HepG2 (cell line): ENCODE measurements at regions not wholly inside any gene's neighbourhood (a gene's known extent, or its start where the extent isn't known, plus 50 kb on each side); places are given as distances from the start of the nearest gene placed in this dataset.

Experiments
- ATAC-seq: fragments of 200-7000 bp; cut with Tn5 transposase; 3 replicates; pipeline ENCODE4 v1.9.1; 2020; ENCODE audit warnings: mild to moderate bottlenecking, moderate library complexity
- BruUV-seq: library from RNA; stranded (reverse); fragments of 400-500 nt; replicated peaks from 2 replicates; lab custom pipeline; 2021; lab: Mats Ljungman, UMichigan
- CTCF ChIA-PET: fragments of 300-600 bp; formaldehyde crosslinking; extraction: SDS; loops from one replicate; lab custom pipeline; 2021; ENCODE audit warnings: low total read pairs, inconsistent platforms, low intra/inter-chr PET ratio; lab: Yijun Ruan, JAX
- POLR2A ChIA-PET: fragments of 350-600 bp; sonication (Branson Sonifier 250); formaldehyde crosslinking; loops from one replicate; lab custom pipeline; 2020; ENCODE audit warnings: antibody characterized with exemption, inconsistent platforms; lab: Yijun Ruan, JAX
- DNase-seq: peaks from one replicate; pipeline ENCODE4 v3.0.0-alpha.2; 2015; ENCODE audit warnings: low spot score
- FAIRE-seq: peaks from 3 replicates; lab custom pipeline; 2011; peaks lifted over from hg19 to GRCh38; lab: Jason Lieb, UNC
- H2AFZ ChIP-seq: one replicate; pipeline ENCODE4 v1.6.1; 2011; ENCODE audit warnings: low read length, inconsistent platforms
- H3K27ac ChIP-seq: fragments of 300-600 bp; 3 replicates; pipeline ENCODE4 v1.8.0; 2011; ENCODE audit warnings: mixed run types, mild to moderate bottlenecking, mixed read lengths, low read length, inconsistent platforms; ENCODE audit not compliant: insufficient read depth; ENCODE audit errors: extremely low read length
- H3K27me3 ChIP-seq, 2 experiments: fragments of 200-600 bp in 1 of 2; 2 replicates in 1 of 2; 3 replicates in 1 of 2; pipeline versions ENCODE4 v1.6.0 to v1.8.0; 2011; ENCODE audit warnings: low read length in 2 of 2, mild to moderate bottlenecking in 2 of 2, moderate library complexity in 2 of 2, inconsistent platforms in 1 of 2; ENCODE audit not compliant: insufficient read depth in 2 of 2, control insufficient read depth in 1 of 2
- H3K36me3 ChIP-seq, 2 experiments: fragments of 200-600 bp in 1 of 2; replicated peaks in 1 of 2; 2 replicates in 1 of 2; 3 replicates in 1 of 2; pipeline versions ENCODE4 v1.5.1 to v1.8.0; 2011; ENCODE audit warnings: low read length in 2 of 2, inconsistent platforms in 1 of 2; ENCODE audit not compliant: insufficient read depth in 2 of 2, control insufficient read depth in 1 of 2
- H3K4me1 ChIP-seq: 2 replicates; pipeline ENCODE4 v1.5.1; 2012; ENCODE audit warnings: low read length, inconsistent platforms; ENCODE audit not compliant: insufficient read depth
- H3K4me2 ChIP-seq: 2 replicates; pipeline ENCODE4 v1.6.0; 2011; ENCODE audit warnings: low read depth, low read length, inconsistent platforms
- H3K4me3 ChIP-seq, 3 experiments: fragments of 200-600 bp in 1 of 3; sonication (generic), shearing (Covaris generic) in 1 of 3; replicated peaks in 1 of 3; 2 replicates each; pipeline ENCODE4 v1.5.1; 2011 to 2016; ENCODE audit warnings: low read length in 3 of 3, inconsistent platforms in 2 of 3, low read depth in 2 of 3, mild to moderate bottlenecking in 2 of 3, control low read depth in 1 of 3, mixed read lengths in 1 of 3; ENCODE audit not compliant: insufficient read depth in 1 of 3
- H3K79me2 ChIP-seq: one replicate; pipeline ENCODE4 v1.6.1; 2011; ENCODE audit warnings: low read length, inconsistent platforms; ENCODE audit not compliant: insufficient read depth
- H3K9ac ChIP-seq: 2 replicates; pipeline ENCODE4 v1.6.0; 2011; ENCODE audit warnings: mild to moderate bottlenecking, low read depth, low read length, inconsistent platforms; ENCODE audit not compliant: insufficient read depth
- H3K9me3 ChIP-seq: 2 replicates; pipeline ENCODE4 v1.5.1; 2012; ENCODE audit warnings: mild to moderate bottlenecking, low read length
- H4K20me1 ChIP-seq: 2 replicates; pipeline ENCODE4 v1.6.0; 2011; ENCODE audit warnings: inconsistent platforms, mild to moderate bottlenecking, low read length, moderate library complexity; ENCODE audit not compliant: insufficient read depth
- CCDC6 ChIP-seq: sonication (generic); formaldehyde crosslinking; IDR thresholded peaks from 2 replicates; pipeline ENCODE4 v1.8.1; 2022; ENCODE audit warnings: mild to moderate bottlenecking, missing genetic modification reagents, moderate library complexity
- GTF2F1 ChIP-seq: fragments of 150-350 bp; IDR thresholded peaks from 2 replicates; pipeline ENCODE4 v1.6.1; 2014; ENCODE audit warnings: low read length
- NFIC ChIP-seq: IDR thresholded peaks from 2 replicates; pipeline ENCODE4 v1.6.1; 2012; ENCODE audit warnings: mild to moderate bottlenecking, low read length, inconsistent platforms
- NFKBIZ ChIP-seq: IDR thresholded peaks from 2 replicates; pipeline ENCODE4 v1.6.1; 2018; ENCODE audit warnings: missing genetic modification reagents, missing compliant biosample characterization
- REXO4 ChIP-seq: sonication (generic); formaldehyde crosslinking; IDR thresholded peaks from 2 replicates; pipeline ENCODE4 v1.8.0; 2022; ENCODE audit warnings: missing genetic modification reagents, mild to moderate bottlenecking, borderline replicate concordance
- RXRB ChIP-seq: IDR thresholded peaks from 2 replicates; pipeline ENCODE4 v1.6.1; 2016; ENCODE audit warnings: borderline replicate concordance, missing genetic modification reagents, missing compliant biosample characterization
- THAP11 ChIP-seq: IDR thresholded peaks from 2 replicates; pipeline ENCODE4 v1.6.1; 2016; ENCODE audit warnings: missing biosample characterization, missing genetic modification reagents
- ZEB1 ChIP-seq: IDR thresholded peaks from 2 replicates; pipeline ENCODE4 v1.6.1; 2012; ENCODE audit warnings: mild to moderate bottlenecking, low read depth, inconsistent platforms; ENCODE audit not compliant: insufficient replicate concordance
- ZNF263 ChIP-seq: sonication (generic); formaldehyde crosslinking; IDR thresholded peaks from 2 replicates; pipeline ENCODE4 v1.4.0; 2020; ENCODE audit warnings: missing genetic modification reagents
- ZNF441 ChIP-seq: sonication (generic); formaldehyde crosslinking; IDR thresholded peaks from 2 replicates; pipeline ENCODE4 v1.7.0; 2021; ENCODE audit warnings: missing genetic modification reagents, borderline replicate concordance
- ZNF792 ChIP-seq: IDR thresholded peaks from 2 replicates; pipeline ENCODE4 v1.6.1; 2016
- WGBS: methylation state at CpG from one replicate; pipeline ENCODE4 v1.1.6; 2017; ENCODE audit warnings: low lambda C conversion rate; 5-methylcytosine and 5-hydroxymethylcytosine counted together
- in situ Hi-C: cut with HindIII; loops from 2 replicates; pipeline ENCODE4 v1.10.0; 2017; ENCODE audit warnings: low pct_unique_long_range_greater_than_20kb; ENCODE audit not compliant: extremely low pct_ligation_motif_present
- intact Hi-C: fragments of 100-400 bp; cut with micrococcal nuclease; formaldehyde crosslinking; loops from one replicate; pipeline ENCODE4 v1.10.0; 2022; ENCODE audit not compliant: unreplicated experiment
- TF ChIP-seq, protein P1 (sequence below): IDR thresholded peaks from 2 replicates; pipeline ENCODE4 v1.4.0; 2020; ENCODE audit warnings: mild to moderate bottlenecking, missing genetic modification reagents
- TF ChIP-seq, protein P2 (sequence below): IDR thresholded peaks from 2 replicates; pipeline ENCODE4 v1.6.1; 2016; ENCODE audit warnings: low read depth

DNA sequence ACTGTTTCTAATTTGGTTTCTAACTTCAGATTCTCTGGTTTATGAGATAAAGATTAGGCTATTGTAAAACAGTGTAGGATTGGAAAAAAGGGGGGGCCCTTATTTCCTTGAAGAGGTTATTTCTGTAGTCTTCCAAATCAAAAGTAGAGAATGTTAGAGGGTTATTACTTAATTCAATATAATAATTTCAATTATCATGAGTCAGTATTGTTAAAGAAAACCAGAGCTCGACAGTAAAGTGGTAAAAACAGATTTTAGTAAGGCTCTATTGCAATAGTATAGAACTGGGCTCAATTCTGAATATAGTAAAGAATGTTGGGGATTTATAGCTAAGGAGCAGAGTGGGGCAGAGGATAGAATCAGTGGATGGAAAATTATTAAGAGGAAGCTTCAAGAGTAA, 140.0 kb downstream of the TANC2 start:
- H3K36me3 ChIP-seq: no peaks in the 10 kb centered on the region
- H2AFZ ChIP-seq: no peak overlapping the region
- no peak overlapping the region for H3K4me3 ChIP-seq
- DNase-seq: no peak
- H3K9ac ChIP-seq: no peak overlapping the region
- no peaks in the 10 kb centered on the region for H3K9me3 ChIP-seq
- no peaks in the 10 kb centered on the region for H3K27me3 ChIP-seq
- CTCF ChIA-PET: no interaction called here
- FAIRE-seq: no peak
- H3K4me2 ChIP-seq: no peak overlapping the region
- no peaks in the 10 kb centered on the region for H4K20me1 ChIP-seq
- in situ Hi-C loops: no loop called here
- no peak for ATAC-seq
- TF ChIP-seq, protein P1, sequence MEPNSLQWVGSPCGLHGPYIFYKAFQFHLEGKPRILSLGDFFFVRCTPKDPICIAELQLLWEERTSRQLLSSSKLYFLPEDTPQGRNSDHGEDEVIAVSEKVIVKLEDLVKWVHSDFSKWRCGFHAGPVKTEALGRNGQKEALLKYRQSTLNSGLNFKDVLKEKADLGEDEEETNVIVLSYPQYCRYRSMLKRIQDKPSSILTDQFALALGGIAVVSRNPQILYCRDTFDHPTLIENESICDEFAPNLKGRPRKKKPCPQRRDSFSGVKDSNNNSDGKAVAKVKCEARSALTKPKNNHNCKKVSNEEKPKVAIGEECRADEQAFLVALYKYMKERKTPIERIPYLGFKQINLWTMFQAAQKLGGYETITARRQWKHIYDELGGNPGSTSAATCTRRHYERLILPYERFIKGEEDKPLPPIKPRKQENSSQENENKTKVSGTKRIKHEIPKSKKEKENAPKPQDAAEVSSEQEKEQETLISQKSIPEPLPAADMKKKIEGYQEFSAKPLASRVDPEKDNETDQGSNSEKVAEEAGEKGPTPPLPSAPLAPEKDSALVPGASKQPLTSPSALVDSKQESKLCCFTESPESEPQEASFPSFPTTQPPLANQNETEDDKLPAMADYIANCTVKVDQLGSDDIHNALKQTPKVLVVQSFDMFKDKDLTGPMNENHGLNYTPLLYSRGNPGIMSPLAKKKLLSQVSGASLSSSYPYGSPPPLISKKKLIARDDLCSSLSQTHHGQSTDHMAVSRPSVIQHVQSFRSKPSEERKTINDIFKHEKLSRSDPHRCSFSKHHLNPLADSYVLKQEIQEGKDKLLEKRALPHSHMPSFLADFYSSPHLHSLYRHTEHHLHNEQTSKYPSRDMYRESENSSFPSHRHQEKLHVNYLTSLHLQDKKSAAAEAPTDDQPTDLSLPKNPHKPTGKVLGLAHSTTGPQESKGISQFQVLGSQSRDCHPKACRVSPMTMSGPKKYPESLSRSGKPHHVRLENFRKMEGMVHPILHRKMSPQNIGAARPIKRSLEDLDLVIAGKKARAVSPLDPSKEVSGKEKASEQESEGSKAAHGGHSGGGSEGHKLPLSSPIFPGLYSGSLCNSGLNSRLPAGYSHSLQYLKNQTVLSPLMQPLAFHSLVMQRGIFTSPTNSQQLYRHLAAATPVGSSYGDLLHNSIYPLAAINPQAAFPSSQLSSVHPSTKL (CRISPR knock-in tag): no peak
- TF ChIP-seq ZEB1: no peak
- TF ChIP-seq CCDC6: no peak
- no peak for TF ChIP-seq NFIC
- TF ChIP-seq THAP11 (CRISPR knock-in tag): no peak
- TF ChIP-seq NFKBIZ (CRISPR knock-in tag): no peak
- no peak for TF ChIP-seq REXO4
- TF ChIP-seq, protein P2, sequence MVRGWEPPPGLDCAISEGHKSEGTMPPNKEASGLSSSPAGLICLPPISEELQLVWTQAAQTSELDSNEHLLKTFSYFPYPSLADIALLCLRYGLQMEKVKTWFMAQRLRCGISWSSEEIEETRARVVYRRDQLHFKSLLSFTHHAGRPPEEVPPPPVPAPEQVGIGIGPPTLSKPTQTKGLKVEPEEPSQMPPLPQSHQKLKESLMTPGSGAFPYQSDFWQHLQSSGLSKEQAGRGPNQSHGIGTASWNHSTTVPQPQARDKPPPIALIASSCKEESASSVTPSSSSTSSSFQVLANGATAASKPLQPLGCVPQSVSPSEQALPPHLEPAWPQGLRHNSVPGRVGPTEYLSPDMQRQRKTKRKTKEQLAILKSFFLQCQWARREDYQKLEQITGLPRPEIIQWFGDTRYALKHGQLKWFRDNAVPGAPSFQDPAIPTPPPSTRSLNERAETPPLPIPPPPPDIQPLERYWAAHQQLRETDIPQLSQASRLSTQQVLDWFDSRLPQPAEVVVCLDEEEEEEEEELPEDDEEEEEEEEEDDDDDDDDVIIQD: no peak
- TF ChIP-seq ZNF792 (CRISPR knock-in tag): no peak
- no peak for TF ChIP-seq GTF2F1
- TF ChIP-seq ZNF441 (CRISPR knock-in tag): no peak
- no peak for TF ChIP-seq RXRB (CRISPR knock-in tag)
- no peak for TF ChIP-seq ZNF263 (CRISPR knock-in tag)
- POLR2A ChIA-PET: no interaction called here
- WGBS: 2% methylated on average over 1 of the region's 1 CpG
- H3K79me2 ChIP-seq: no peaks in the 10 kb centered on the region
- no TSS peak for BruUV-seq
- intact Hi-C loops: no loop called here
- H3K4me1 ChIP-seq: no peaks in the 10 kb centered on the region
- no peak overlapping the region for H3K27ac ChIP-seq
